Lower leg skin (tissue), 4 donors: ENCODE measurements at regions not wholly inside any gene's neighbourhood (a gene's known extent, or its start where the extent isn't known, plus 50 kb on each side); places are given as distances from the start of the nearest gene placed in this dataset.
"Not testable (repeated sequence)": the region's sequence is repeated elsewhere in the genome, so short reads cannot be mapped to it uniquely, and the experiment has no call there.

Source experiments
- DNase-seq, 2 donors: peaks; one replicate each; pipeline ENCODE4 v3.0.0-alpha.2; 2019; ENCODE audit warnings: low spot score in 2 of 2
- H3K4me3 ChIP-seq: fragments of 200-600 bp; sonication (generic); 2 replicates; pipeline ENCODE4 v1.5.1; 2017; ENCODE audit warnings: mild to moderate bottlenecking, low read depth; ENCODE audit not compliant: poor library complexity, severe bottlenecking
- CTCF ChIP-seq, 3 donors: fragments of 450-650 bp; IDR thresholded peaks; one replicate each; pipeline ENCODE4 v1.5.1; 2016; ENCODE audit warnings: antibody characterized with exemption in 3 of 3, mild to moderate bottlenecking in 3 of 3, moderate library complexity in 2 of 3
- POLR2A ChIP-seq, 2 donors: fragments of 450-650 bp; IDR thresholded peaks; one replicate each; pipeline ENCODE4 v1.6.1; 2016 to 2017; ENCODE audit warnings: antibody characterized with exemption in 2 of 2, mild to moderate bottlenecking in 1 of 2, moderate library complexity in 1 of 2
- WGBS, 2 donors: methylation state at CpG; one replicate each; pipeline ENCODE4 v1.1.5; 2018; 5-methylcytosine and 5-hydroxymethylcytosine counted together
- intact Hi-C: fragments of 100-400 bp; cut with DNase I; formaldehyde crosslinking; loops from one replicate; pipeline ENCODE4 v1.15.0; 2023; ENCODE audit warnings: low total_unique reads

GRCh38 chrX:114061226-114061625 lies 522.7 kb upstream of the HTR2C start:
- H3K4me3 ChIP-seq = no peak overlapping the region
- TF ChIP-seq POLR2A (IDR thresholded peaks at IDR 0.05) (no peak), CTCF (IDR thresholded peaks at IDR 0.05) (no peak)
- intact Hi-C loops = no loop called here
- no peak for DNase-seq

GRCh38 chrX:114058988-114059418 lies 524.9 kb upstream of the HTR2C start:
- no peak for DNase-seq
- H3K4me3 ChIP-seq = no peak overlapping the region
- intact Hi-C loops = no loop called here
- TF ChIP-seq POLR2A (IDR thresholded peaks at IDR 0.05) = no peak
- 76 to 88% methylated on average over 15 of the region's 15 CpGs for WGBS, 2 donors

- WGBS, 2 donors = 75 to 96% methylated on average over 10 to 11 of the region's 11 CpGs
- H3K4me3 ChIP-seq, DNase-seq, intact Hi-C loops: not testable (repeated sequence)
Measured at GRCh38 chrX:114057422-114057821, 526.5 kb upstream of the HTR2C start.

- intact Hi-C loops = no loop called here
- WGBS, 2 donors = 73 to 88% methylated on average over 4 of the region's 4 CpGs
- H3K4me3 ChIP-seq = no peak overlapping the region
- no peak for TF ChIP-seq POLR2A (IDR thresholded peaks at IDR 0.05)
- no peak for TF ChIP-seq CTCF (IDR thresholded peaks at IDR 0.05)
- no peak for DNase-seq
Measured at GRCh38 chrX:114051667-114052315, 532.1 kb upstream of the HTR2C start.

GRCh38 chrX:114050075-114050796 lies 533.6 kb upstream of the HTR2C start:
- DNase-seq = no peak
- TF ChIP-seq POLR2A (IDR thresholded peaks at IDR 0.05) (no peak), CTCF (IDR thresholded peaks at IDR 0.05) (no peak)
- intact Hi-C loops = no loop called here
- WGBS, 2 donors = 89 to 90% methylated on average over 7 of the region's 7 CpGs
- no peak overlapping the region for H3K4me3 ChIP-seq

- 65 to 69% methylated on average over 3 of the region's 3 CpGs for WGBS, 2 donors
Measured at GRCh38 chrX:114049063-114049462, 534.8 kb upstream of the HTR2C start.

More at GRCh38 chrX:114049063-114049462, 534.8 kb upstream of the HTR2C start:
- no peak for DNase-seq
- TF ChIP-seq CTCF (IDR thresholded peaks at IDR 0.05) = no peak
- no peak for TF ChIP-seq POLR2A (IDR thresholded peaks at IDR 0.05)
- intact Hi-C loops = no loop called here
- H3K4me3 ChIP-seq = no peak overlapping the region
